ENCODE measurements at regions not wholly inside any gene's neighbourhood (a gene's known extent, or its start where the extent isn't known, plus 50 kb on each side); places are given as distances from the start of the nearest gene placed in this dataset.

GRCh38 chr14:105855893-105856675 lies 329.7 kb downstream of the TMEM121 start:
- TF ChIP-seq CTCF (IDR thresholded peaks at IDR 0.05) = no peak
- TF ChIP-seq POLR2AphosphoS5 (IDR thresholded peaks at IDR 0.05; ENCODE audit: insufficient read depth in 1 of 2, low read depth in 1 of 2) = no peak
